ENCODE measurements at regions not wholly inside any gene's neighbourhood (a gene's known extent, or its start where the extent isn't known, plus 50 kb on each side); places are given as distances from the start of the nearest gene placed in this dataset.
"Not testable (repeated sequence)": the region's sequence is repeated elsewhere in the genome, so short reads cannot be mapped to it uniquely, and the experiment has no call there.

DNA sequence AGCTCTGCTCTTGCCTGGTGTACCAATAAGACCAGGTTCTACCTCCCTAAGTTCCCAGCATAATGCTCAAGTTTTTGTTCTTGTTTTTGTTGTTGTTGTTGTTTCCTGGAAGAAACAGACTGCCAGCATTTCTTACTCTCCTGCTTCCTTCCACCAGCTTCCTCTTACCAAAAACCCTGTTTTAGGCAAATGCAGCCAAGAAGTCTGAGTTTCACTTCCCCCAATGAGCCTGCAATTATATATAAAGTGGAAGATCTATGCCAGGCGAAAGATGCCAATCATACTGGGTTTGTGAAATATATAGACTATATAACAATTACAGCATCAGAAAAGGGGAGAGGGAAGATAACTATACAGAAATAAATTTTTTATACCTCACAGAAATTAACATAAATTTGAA, 931.5 kb upstream of the FAT3 start:
- no peak for DNase-seq

GRCh38 chr11:91272089-91272488, 952.5 kb upstream of the FAT3 start:
- DNase-seq = no peak

DNA sequence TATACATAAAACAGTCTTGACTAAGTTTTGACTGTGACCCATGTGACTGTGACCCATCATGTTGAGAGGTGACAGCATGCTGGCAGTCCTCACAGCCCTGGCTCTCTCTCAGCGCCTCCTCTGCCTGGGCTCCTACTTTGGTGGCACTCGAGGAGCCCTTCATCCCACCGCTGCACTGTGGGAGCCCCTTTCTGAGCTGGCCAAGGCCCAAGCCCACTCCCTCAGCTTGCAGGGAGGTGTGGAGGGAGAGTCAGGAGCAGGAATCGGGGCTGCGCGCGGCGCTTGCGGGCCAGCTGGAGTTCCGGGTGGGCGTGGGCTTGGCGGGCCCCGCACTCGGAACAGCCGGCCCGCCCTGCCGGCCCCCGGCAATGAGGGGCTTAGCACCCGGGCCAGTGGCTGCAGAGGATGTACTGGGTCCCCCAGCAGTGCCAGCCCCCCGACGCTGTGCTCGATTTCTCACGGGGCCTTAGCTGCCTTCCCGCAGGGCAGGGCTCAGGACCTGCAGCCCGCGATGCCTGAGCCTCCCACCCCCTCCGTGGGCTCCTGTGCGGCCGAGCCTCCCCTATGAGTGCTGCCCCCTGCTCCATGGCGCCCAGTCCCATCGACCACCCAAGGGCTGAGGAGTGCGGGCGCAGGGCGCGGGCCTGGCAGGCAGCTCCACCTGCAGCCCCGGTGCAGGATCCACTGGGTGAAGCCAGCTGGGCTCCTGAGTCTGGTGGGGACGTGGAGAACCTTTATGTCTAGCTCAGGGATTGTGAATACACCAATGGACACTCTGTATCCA, 955.9 kb upstream of the FAT3 start:
- not testable (repeated sequence) for DNase-seq

GRCh38 chr11:91265946-91266345, 958.7 kb upstream of the FAT3 start:
- no peak for DNase-seq

DNA sequence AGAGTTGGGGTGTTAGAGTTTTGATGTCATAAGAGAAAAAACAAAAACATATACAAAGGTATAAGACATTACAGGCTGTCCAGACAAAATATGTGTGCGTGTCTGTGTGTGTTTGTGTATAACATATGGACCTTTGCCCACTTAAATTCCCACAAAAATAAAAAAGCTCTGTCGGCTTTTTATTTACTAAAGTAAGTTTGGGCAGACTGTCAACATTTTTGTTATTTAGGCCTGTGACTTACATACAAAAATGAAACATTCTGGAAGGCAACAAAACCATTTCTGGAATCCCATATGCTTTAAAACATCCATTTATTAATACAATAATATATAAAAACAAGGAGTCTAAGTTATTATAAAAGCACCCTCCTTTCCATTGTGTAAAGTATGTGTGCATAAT, 960.1 kb upstream of the FAT3 start:
- DNase-seq = no peak

DNA sequence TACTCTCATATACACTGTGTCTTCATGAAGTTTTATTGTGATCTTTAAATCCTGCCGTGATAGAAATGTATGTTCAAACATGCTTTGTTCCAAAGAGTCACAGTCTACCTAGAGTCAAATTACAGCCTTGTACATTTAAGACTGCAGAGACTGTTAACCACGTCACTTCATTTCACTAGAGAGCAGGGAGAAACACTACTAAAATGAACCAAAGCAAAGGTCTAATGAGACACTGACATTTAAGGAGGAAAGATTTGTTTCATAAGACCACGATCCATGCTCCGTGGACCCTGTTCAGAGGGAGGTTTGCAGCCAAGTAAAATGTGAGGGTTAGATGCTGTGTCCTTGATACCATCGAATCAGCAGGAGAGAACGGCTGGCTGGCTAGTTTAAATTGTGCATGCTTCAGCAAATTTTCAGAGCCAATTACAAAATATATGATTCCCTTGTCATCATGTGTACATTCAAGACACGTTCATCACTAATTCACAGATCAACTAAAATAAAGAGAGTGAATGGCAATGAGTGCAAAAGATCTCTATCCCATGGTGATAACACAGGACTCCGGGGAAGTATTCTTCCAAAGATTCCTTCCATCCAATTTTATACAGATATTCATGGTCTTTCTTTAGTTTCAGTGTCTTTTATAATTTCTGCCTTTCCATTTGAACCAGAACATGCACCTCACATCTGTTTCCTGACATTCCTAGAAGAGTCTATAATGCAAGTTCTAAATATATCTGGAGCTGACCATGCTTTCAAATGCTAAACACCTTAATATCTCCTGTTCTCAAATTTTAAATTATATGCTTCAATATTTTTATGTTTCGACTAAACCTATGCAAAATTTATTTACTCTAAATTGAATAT, 960.9 kb upstream of the FAT3 start:
- DNase-seq = no peak

GRCh38 chr11:91261513-91261912, 963.1 kb upstream of the FAT3 start:
- no peak for DNase-seq

DNA sequence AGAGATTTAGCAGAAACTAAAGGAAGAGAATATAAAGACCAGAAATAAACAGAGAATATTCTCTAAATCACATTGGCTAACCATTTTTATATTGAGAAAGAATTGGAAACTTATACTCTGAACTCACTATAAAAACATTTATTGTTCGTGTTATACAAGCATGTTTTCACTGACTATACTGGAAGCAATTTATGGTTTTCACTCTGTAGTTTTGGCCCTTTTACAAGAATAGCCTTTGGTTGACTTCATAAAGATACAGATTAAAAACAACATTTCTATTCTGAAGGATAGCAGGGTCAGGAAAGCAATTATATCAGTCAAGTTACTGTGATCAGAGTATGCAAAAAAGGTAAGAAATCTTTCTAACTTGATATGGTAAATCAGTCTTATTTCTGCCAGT, 965.7 kb upstream of the FAT3 start:
- DNase-seq = no peak

GRCh38 chr11:91257667-91258066, 967.0 kb upstream of the FAT3 start:
- no peak for DNase-seq

- DNase-seq = peak; percentile 35
Observed at GRCh38 chr11:91248199-91248807, 976.3 kb upstream of the FAT3 start.

GRCh38 chr11:91247009-91247735, 977.4 kb upstream of the FAT3 start:
- no peak for DNase-seq

GRCh38 chr11:91244912-91245311, 979.7 kb upstream of the FAT3 start:
- no peak for DNase-seq

- DNase-seq = peak; percentile 54
Observed at GRCh38 chr11:91243630-91244029, 981.0 kb upstream of the FAT3 start.

- DNase-seq = no peak
Observed at GRCh38 chr11:91243051-91243450, 981.6 kb upstream of the FAT3 start.

- no peak for DNase-seq
Observed at GRCh38 chr11:91241226-91241625, 983.4 kb upstream of the FAT3 start.

DNA sequence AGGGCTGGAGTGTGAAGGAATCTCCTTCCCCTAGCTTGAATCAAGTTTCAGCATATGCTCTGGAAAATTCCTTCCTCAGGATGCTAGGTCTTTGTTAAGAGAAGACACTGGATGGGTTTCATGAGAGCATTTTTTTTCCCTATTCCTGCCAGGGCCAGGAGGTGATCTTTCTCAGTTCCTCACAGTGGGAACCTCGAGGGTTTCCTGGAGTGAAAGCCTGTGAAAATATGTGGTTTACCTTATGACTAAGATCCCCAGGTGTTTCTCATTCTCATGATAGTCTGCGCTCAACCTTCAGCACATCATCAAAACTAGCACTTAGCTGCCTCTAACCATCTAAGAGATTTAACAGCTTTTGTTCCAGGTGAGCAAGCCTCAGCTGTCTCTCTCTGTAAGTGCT, 985.3 kb upstream of the FAT3 start:
- no peak for DNase-seq

GRCh38 chr11:91231226-91231625, 993.4 kb upstream of the FAT3 start:
- DNase-seq = no peak

DNA sequence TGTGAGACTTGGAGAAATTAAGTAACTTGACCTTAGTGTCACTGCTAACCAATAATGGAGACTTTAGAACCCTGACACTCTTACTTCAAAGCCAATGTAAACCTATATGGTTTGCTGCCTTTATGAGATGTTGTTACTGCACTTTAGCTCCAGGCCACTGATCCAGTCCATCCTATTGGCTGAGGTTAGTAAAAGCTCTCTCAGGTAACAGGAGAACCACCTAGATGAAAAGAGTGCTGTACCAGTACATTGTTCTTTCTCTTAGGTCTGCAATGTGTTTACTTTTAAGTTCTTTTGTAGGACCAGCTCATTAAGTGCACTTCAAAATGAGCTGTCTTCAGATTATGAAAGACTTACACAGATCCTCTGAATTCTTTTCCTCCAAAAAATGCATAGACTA, 994.0 kb upstream of the FAT3 start:
- DNase-seq = no peak

DNA sequence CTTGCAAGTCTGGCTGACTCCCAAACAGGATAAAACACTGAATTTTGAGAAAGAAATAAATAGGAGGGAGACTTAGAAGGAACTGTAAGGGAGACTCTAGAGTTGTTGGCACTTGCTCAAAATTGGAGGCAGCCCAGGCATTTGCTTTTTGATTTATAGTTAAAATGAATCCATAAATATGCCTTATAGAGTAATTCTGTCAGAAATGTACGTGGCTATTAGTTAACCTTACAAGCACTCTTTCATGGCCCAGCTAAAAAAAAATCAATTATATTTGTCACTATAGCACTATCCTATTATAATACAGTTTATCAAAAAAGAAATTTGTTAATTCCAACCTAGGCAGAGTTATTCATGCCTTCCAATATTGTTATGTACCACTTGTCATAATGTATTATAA, 1000.0 kb upstream of the CHORDC1 start:
- no peak for DNase-seq

DNA sequence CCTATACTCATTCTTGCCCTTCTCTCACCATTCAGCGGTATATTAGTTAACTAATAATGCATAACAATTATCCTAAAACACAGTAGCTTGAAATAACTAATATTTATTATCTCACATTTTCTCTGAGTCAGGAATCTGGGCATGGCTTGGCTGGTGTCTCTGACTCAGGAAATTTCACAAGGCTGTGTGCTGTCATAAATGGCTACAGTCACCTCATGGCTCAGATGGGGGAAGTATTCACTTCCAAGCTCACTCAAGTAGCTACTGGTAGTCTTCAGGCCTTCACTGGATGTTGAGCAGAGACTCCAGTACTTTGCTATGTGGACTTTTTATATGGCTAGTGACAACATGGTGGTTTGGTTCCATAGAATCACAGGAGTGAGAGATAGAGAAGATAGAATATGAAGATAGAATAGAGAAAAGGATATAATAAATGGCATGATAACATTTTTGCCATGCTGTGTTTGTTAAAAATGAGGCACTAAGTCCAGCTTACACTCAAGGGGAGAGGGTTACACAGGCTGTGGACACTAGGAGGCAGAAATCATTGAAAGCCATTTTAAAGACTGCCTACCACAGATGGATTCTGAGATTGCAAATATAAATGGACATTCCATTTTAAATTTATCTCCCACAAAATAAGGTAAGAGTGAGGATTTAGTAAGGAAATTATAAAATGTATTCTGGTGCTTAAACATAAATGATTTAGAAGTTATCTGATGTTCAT, 997.8 kb upstream of the CHORDC1 start:
- no peak for DNase-seq

GRCh38 chr11:91219535-91219934, 996.7 kb upstream of the CHORDC1 start:
- DNase-seq = no peak

DNA sequence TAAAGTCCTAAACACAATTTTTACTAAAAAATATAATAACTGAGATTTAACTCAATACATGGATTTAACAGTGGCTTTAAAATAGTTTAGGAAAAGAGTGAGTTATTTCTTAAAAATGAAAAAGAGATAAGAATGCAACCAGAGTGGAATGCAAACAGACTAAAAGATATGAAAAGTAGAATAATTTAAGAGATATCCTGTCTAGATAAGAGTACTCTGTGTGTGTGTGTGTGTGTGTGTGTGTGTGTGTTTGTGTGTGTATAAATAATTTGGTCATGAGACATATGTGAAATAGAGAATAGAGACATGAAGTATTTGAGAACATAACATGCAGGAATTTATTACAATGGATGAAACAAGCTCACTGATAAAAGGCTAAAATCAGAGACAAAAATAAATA, 986.9 kb upstream of the CHORDC1 start:
- no peak for DNase-seq
